RWPE2 (cell line): ENCODE measurements at regions not wholly inside any gene's neighbourhood (a gene's known extent, or its start where the extent isn't known, plus 50 kb on each side); places are given as distances from the start of the nearest gene placed in this dataset.

Source experiments
- ATAC-seq: fragments of 200-7000 bp; cut with Tn5 transposase; 3 replicates; pipeline ENCODE4 v1.9.1; 2021; ENCODE audit warnings: low read depth
- DNase-seq: peaks from one replicate; pipeline ENCODE4 v3.0.0-alpha.2; 2020; ENCODE audit warnings: low spot score
- H3K27ac ChIP-seq: fragments of 450-650 bp; 2 replicates; pipeline ENCODE4 v1.5.1; 2017; ENCODE audit warnings: mild to moderate bottlenecking; ENCODE audit not compliant: poor library complexity, severe bottlenecking
- H3K27me3 ChIP-seq: fragments of 250-450 bp; sonication (Bioruptor Pico); 2 replicates; pipeline ENCODE4 v1.5.1; 2021; ENCODE audit warnings: mild to moderate bottlenecking, moderate library complexity; ENCODE audit not compliant: insufficient read depth, poor library complexity, severe bottlenecking
- H3K36me3 ChIP-seq: fragments of 250-450 bp; sonication (Bioruptor Pico); 2 replicates; pipeline ENCODE4 v1.5.1; 2020; ENCODE audit warnings: low read depth, mild to moderate bottlenecking, moderate library complexity
- H3K4me1 ChIP-seq: fragments of 250-450 bp; sonication (Bioruptor Pico); 2 replicates; pipeline ENCODE4 v1.5.1; 2021; ENCODE audit warnings: mild to moderate bottlenecking, moderate library complexity; ENCODE audit not compliant: insufficient read depth, poor library complexity, severe bottlenecking
- H3K4me3 ChIP-seq: fragments of 250-450 bp; sonication (Bioruptor Pico); 2 replicates; pipeline ENCODE4 v1.5.1; 2021; ENCODE audit warnings: mild to moderate bottlenecking, moderate library complexity; ENCODE audit not compliant: severe bottlenecking
- H3K9me3 ChIP-seq: fragments of 250-450 bp; sonication (Bioruptor Pico); 2 replicates; pipeline ENCODE4 v1.5.1; 2021; ENCODE audit warnings: mild to moderate bottlenecking, moderate library complexity; ENCODE audit not compliant: severe bottlenecking
- CTCF ChIP-seq: fragments of 450-650 bp; IDR thresholded peaks from one replicate; pipeline ENCODE4 v1.5.1; 2017; ENCODE audit warnings: mild to moderate bottlenecking, moderate library complexity; ENCODE audit not compliant: poor library complexity, severe bottlenecking

- Histone ChIP-seq H3K36me3 (no peaks in the 10 kb centered on the region), H3K27me3 (no peaks in the 10 kb centered on the region), H3K4me1 (no peaks in the 10 kb centered on the region), H3K27ac (no peak overlapping the region), H3K9me3 (no peaks in the 10 kb centered on the region), H3K4me3 (no peak overlapping the region)
- DNase-seq: no peak
- TF ChIP-seq CTCF: no peak
- no peak for ATAC-seq
Measured at GRCh38 chr4:77500801-77501200, 104.8 kb upstream of the CXCL13 start.

GRCh38 chr4:77501240-77501639, 104.4 kb upstream of the CXCL13 start:
- H3K27me3 ChIP-seq: no peaks in the 10 kb centered on the region

GRCh38 chr4:77501851-77502250, 103.8 kb upstream of the CXCL13 start:
- H3K4me3 ChIP-seq: no peak overlapping the region
- DNase-seq (no peak), ATAC-seq (no peak)
- TF ChIP-seq CTCF: no peak
- no peaks in the 10 kb centered on the region for H3K27me3 ChIP-seq
- no peaks in the 10 kb centered on the region for H3K9me3 ChIP-seq
- no peaks in the 10 kb centered on the region for H3K4me1 ChIP-seq
- H3K36me3 ChIP-seq: no peaks in the 10 kb centered on the region
- no peak overlapping the region for H3K27ac ChIP-seq

More at GRCh38 chr4:77501240-77501639, 104.4 kb upstream of the CXCL13 start:
- H3K36me3 ChIP-seq: no peaks in the 10 kb centered on the region
- H3K4me1 ChIP-seq: no peaks in the 10 kb centered on the region
- no peak overlapping the region for H3K27ac ChIP-seq
- H3K9me3 ChIP-seq: no peaks in the 10 kb centered on the region
- TF ChIP-seq CTCF: no peak
- ATAC-seq (no peak), DNase-seq (no peak)
- no peak overlapping the region for H3K4me3 ChIP-seq

GRCh38 chr4:77504407-77504806, 101.2 kb upstream of the CXCL13 start:
- no peaks in the 10 kb centered on the region for H3K9me3 ChIP-seq
- H3K4me3 ChIP-seq: no peak overlapping the region
- no peak for TF ChIP-seq CTCF
- DNase-seq: no peak
- H3K27ac ChIP-seq: no peak overlapping the region
- no peaks in the 10 kb centered on the region for H3K27me3 ChIP-seq
- H3K4me1 ChIP-seq: no peaks in the 10 kb centered on the region
- ATAC-seq: no peak
- no peaks in the 10 kb centered on the region for H3K36me3 ChIP-seq

GRCh38 chr4:77505275-77505957, 100.2 kb upstream of the CXCL13 start:
- no peak for DNase-seq
- Histone ChIP-seq H3K36me3 (no peaks in the 10 kb centered on the region), H3K9me3 (no peaks in the 10 kb centered on the region), H3K4me1 (no peaks in the 10 kb centered on the region), H3K27me3 (no peaks in the 10 kb centered on the region), H3K27ac (no peak overlapping the region), H3K4me3 (no peak overlapping the region)
- no peak for TF ChIP-seq CTCF
- no peak for ATAC-seq
